ENCODE measurements at regions not wholly inside any gene's neighbourhood (a gene's known extent, or its start where the extent isn't known, plus 50 kb on each side); places are given as distances from the start of the nearest gene placed in this dataset.

- DNase-seq (ENCODE audit: low read depth), result no peak
- TF ChIP-seq, protein P1, sequence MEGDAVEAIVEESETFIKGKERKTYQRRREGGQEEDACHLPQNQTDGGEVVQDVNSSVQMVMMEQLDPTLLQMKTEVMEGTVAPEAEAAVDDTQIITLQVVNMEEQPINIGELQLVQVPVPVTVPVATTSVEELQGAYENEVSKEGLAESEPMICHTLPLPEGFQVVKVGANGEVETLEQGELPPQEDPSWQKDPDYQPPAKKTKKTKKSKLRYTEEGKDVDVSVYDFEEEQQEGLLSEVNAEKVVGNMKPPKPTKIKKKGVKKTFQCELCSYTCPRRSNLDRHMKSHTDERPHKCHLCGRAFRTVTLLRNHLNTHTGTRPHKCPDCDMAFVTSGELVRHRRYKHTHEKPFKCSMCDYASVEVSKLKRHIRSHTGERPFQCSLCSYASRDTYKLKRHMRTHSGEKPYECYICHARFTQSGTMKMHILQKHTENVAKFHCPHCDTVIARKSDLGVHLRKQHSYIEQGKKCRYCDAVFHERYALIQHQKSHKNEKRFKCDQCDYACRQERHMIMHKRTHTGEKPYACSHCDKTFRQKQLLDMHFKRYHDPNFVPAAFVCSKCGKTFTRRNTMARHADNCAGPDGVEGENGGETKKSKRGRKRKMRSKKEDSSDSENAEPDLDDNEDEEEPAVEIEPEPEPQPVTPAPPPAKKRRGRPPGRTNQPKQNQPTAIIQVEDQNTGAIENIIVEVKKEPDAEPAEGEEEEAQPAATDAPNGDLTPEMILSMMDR (conservative IDR thresholded peaks at IDR 0.05; ENCODE audit: low read depth, low read length), result no peak
- H3K4me3 ChIP-seq (ENCODE audit: low read depth, low read length), result no peak overlapping the region
Measured at GRCh38 chr4:127084666-127085065, 548.1 kb upstream of the INTU start.

- no peak for DNase-seq (ENCODE audit: low read depth)
- H3K4me3 ChIP-seq (ENCODE audit: low read depth, low read length), result no peak overlapping the region
- TF ChIP-seq, protein P1 (conservative IDR thresholded peaks at IDR 0.05; ENCODE audit: low read depth, low read length), result no peak
Measured at GRCh38 chr4:127097061-127097460, 535.7 kb upstream of the INTU start.

DNA sequence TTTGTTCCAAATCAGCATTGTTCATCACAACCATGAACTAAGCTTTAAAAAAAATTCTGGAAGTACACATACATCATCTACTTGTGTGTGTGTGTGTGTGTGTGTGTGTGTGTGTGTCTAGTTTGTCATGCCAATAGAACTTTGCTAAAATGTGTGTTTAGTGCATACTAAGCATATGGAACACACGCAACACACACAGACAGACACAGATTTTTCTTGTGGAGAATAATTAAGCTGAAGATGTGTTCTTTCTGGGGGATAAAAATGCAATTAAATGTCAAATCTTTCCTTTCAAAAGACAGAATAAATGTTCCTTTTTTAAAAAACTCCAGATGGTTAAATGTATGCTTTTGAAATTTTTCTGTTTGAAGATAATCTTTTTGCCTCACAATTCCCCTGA is 530.4 kb upstream of the INTU start:
- no peak for DNase-seq (ENCODE audit: low read depth)
- no peak overlapping the region for H3K4me3 ChIP-seq (ENCODE audit: low read depth, low read length)
- TF ChIP-seq, protein P1 (conservative IDR thresholded peaks at IDR 0.05; ENCODE audit: low read depth, low read length), result no peak

GRCh38 chr4:127103681-127104115 is 529.1 kb upstream of the INTU start:
- no peak overlapping the region for H3K4me3 ChIP-seq (ENCODE audit: low read depth, low read length)
- DNase-seq (ENCODE audit: low read depth), result no peak
- TF ChIP-seq, protein P1 (conservative IDR thresholded peaks at IDR 0.05; ENCODE audit: low read depth, low read length), result no peak

DNA sequence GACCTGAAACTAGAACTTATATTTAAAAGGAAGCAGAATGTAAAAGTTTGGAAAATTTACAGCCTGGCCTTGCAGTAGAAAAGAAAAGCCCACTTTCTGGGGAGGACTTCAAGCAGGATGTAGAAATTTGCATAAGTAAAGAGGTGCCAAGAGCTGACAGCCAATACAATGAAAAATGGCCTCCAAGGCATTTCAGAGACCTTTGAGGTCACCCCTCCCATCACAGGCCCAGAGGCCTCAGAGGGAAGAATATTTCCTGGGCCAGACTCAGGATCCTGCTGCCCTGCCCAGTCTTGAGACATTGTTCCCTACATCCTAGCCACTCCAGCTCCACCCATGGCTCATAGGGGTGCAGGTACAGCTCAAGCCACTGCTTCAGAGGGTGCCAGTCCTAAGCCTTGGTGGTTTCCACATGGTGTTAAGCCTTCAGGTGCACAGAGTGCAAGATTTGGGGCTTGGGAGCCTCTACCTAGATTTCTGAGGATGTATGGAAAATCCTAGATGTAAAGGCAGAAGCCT is 518.9 kb upstream of the INTU start:
- no peak for DNase-seq (ENCODE audit: low read depth)
- TF ChIP-seq, protein P1 (conservative IDR thresholded peaks at IDR 0.05; ENCODE audit: low read depth, low read length), result no peak
- H3K4me3 ChIP-seq (ENCODE audit: low read depth, low read length), result no peak overlapping the region

DNA sequence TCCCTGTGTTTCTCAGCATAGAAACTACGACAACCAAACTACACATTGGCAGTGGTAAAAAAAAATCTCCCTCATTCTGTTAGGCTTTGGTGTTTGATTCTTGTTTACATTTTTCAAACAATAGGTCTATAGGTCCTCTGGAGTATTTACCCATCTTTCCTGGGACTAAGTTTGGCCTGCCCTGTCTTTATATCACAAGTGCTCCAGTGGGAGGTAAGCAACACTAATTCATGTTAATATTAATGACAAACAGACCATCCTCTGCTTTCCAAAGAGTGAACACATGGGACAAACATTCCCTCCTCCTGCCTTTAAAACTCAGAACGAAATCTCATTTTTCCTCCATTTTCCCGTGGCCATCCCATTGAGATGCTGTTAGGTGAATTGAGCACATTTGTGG is 514.1 kb upstream of the INTU start:
- TF ChIP-seq, protein P1 (conservative IDR thresholded peaks at IDR 0.05; ENCODE audit: low read depth, low read length), result no peak
- no peak for DNase-seq (ENCODE audit: low read depth)
- no peak overlapping the region for H3K4me3 ChIP-seq (ENCODE audit: low read depth, low read length)

DNA sequence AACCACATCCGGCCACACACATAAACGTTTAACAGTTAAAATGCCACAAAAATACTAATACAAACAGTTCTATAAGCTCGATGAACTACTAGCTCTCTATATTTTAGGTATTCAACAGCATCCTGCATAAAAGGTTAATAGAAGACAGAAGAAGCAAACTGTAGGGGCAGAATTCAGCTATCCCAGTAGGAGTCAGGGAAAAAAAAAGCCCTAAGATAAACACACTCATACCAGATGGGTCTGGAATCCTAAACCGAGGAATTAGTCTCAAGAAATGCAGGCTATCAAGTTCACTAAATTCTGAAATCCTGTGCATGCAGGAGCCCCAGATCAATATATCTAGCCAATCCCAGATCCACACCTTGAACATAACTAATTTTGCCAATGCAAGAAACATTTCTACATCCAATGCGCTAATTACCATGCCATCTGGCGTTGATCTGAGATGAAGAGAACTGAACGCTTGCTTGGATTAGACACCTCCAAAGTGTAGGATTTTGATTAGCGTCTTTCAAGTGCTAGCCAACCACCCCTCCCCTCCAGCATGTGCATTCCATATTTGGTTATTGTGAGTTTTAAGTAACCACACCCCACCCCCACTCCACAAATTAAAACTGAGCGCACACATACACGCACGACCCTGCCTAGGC is 512.2 kb upstream of the INTU start:
- no peak overlapping the region for H3K4me3 ChIP-seq (ENCODE audit: low read depth, low read length)
- DNase-seq (ENCODE audit: low read depth), result no peak
- TF ChIP-seq, protein P1 (conservative IDR thresholded peaks at IDR 0.05; ENCODE audit: low read depth, low read length), result no peak
